ENCODE measurements at regions not wholly inside any gene's neighbourhood (a gene's known extent, or its start where the extent isn't known, plus 50 kb on each side); places are given as distances from the start of the nearest gene placed in this dataset.

- H3K4me3 ChIP-seq (ENCODE audit: low read depth, low read length): no peak overlapping the region
- no peak for DNase-seq (ENCODE audit: low read depth)
Observed at GRCh38 chr16:72262711-72263110, 90.8 kb upstream of the PMFBP1 start.

GRCh38 chr16:72261127-72261526, 89.2 kb upstream of the PMFBP1 start:
- no peak for DNase-seq (ENCODE audit: low read depth)
- no peak overlapping the region for H3K4me3 ChIP-seq (ENCODE audit: low read depth, low read length)

- H3K4me3 ChIP-seq (ENCODE audit: low read depth, low read length): no peak overlapping the region
- DNase-seq (ENCODE audit: low read depth): peak; percentile 55
Observed at GRCh38 chr16:72256398-72257066, 84.6 kb upstream of the PMFBP1 start.

DNA sequence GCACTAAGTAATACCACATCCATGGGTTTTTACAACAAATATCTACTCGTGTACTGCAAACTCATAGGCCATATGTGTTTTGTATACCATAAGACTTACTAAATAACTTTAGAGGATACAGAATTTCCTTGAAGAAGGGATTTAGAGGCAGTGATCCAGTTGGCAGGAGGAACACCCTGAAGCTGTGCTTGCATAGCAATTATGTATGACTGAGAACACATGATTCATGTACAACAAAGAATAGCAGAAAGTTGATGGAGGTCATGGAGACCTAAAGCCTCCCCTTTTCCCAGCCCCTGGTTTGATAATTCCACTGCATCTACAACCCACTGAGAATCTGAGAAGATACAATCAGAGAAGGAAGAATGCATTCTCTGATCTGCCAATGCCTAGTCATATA, 83.8 kb upstream of the PMFBP1 start:
- peak; percentile 22 for DNase-seq (ENCODE audit: low read depth)
- H3K4me3 ChIP-seq (ENCODE audit: low read depth, low read length): no peak overlapping the region

GRCh38 chr16:72247821-72248253, 75.9 kb upstream of the PMFBP1 start:
- peak; percentile 25 for DNase-seq (ENCODE audit: low read depth)
- no peak overlapping the region for H3K4me3 ChIP-seq (ENCODE audit: low read depth, low read length)

- no peak for DNase-seq (ENCODE audit: low read depth)
- H3K4me3 ChIP-seq (ENCODE audit: low read depth, low read length): no peak overlapping the region
Observed at GRCh38 chr16:72246423-72246822, 74.5 kb upstream of the PMFBP1 start.

GRCh38 chr16:72244853-72245252, 72.9 kb upstream of the PMFBP1 start:
- DNase-seq (ENCODE audit: low read depth): no peak
- H3K4me3 ChIP-seq (ENCODE audit: low read depth, low read length): no peak overlapping the region

GRCh38 chr16:72243621-72244020, 71.7 kb upstream of the PMFBP1 start:
- DNase-seq (ENCODE audit: low read depth): no peak
- no peak overlapping the region for H3K4me3 ChIP-seq (ENCODE audit: low read depth, low read length)

- DNase-seq (ENCODE audit: low read depth): no peak
- no peak overlapping the region for H3K4me3 ChIP-seq (ENCODE audit: low read depth, low read length)
Observed at GRCh38 chr16:72242757-72243156, 70.8 kb upstream of the PMFBP1 start.

DNA sequence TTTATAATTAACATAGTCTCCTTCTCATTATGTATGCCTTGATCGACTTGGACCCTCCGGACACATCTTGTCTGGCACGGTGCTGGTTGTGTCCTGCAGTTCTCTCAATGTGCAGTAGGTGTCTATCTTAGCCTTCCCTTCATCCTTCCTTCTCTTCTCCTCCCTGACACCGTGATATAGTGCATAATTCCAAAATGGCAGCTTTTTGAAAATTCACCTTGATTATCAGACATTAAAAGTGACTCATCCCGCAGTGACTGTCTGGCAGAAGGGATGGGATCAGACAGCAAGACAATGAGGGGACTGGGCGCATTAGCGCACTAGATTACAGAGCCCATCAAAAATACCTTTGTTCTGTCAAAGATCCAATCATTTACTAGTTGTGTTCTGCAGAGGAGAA, 70.0 kb upstream of the PMFBP1 start:
- no peak for DNase-seq (ENCODE audit: low read depth)

DNA sequence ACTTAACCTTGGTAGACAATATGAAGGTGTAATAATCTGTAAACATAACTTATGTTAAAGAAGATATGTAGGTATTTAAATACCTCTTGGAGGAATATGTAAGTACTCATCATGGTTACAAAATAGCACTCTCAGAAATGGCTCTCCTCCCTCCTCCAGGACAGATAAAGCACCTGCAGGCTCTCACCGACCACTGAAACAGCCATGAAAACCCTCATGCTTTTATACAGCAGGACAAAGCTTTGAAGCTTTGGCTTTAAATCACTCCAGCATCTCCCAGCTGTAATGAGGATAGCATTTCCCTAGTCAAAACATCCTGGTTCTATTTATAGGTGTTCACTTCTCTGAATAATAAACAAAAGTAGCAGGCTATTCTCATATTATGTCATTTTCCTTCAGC, 69.1 kb upstream of the PMFBP1 start:
- no peak overlapping the region for H3K4me3 ChIP-seq (ENCODE audit: low read depth, low read length)
- DNase-seq (ENCODE audit: low read depth): no peak

More for the DNA sequence above, 70.0 kb upstream of the PMFBP1 start:
- no peak overlapping the region for H3K4me3 ChIP-seq (ENCODE audit: low read depth, low read length)

- no peak for DNase-seq (ENCODE audit: low read depth)
- no peak overlapping the region for H3K4me3 ChIP-seq (ENCODE audit: low read depth, low read length)
Observed at GRCh38 chr16:72240466-72240865, 68.5 kb upstream of the PMFBP1 start.

- DNase-seq (ENCODE audit: low read depth): no peak
Observed at GRCh38 chr16:72236866-72237265, 64.9 kb upstream of the PMFBP1 start.

GRCh38 chr16:72234387-72234786, 62.4 kb upstream of the PMFBP1 start:
- DNase-seq (ENCODE audit: low read depth): no peak
- no peak overlapping the region for H3K4me3 ChIP-seq (ENCODE audit: low read depth, low read length)

More at GRCh38 chr16:72236866-72237265, 64.9 kb upstream of the PMFBP1 start:
- no peak overlapping the region for H3K4me3 ChIP-seq (ENCODE audit: low read depth, low read length)

GRCh38 chr16:72228014-72228413, 56.1 kb upstream of the PMFBP1 start:
- no peak overlapping the region for H3K4me3 ChIP-seq (ENCODE audit: low read depth, low read length)
- no peak for DNase-seq (ENCODE audit: low read depth)

GRCh38 chr16:72226136-72226535, 54.2 kb upstream of the PMFBP1 start:
- no peak overlapping the region for H3K4me3 ChIP-seq (ENCODE audit: low read depth, low read length)
- no peak for DNase-seq (ENCODE audit: low read depth)

- no peak overlapping the region for H3K4me3 ChIP-seq (ENCODE audit: low read depth, low read length)
- DNase-seq (ENCODE audit: low read depth): no peak
Observed at GRCh38 chr16:72224260-72224768, 52.4 kb upstream of the PMFBP1 start.

- DNase-seq (ENCODE audit: low read depth): no peak
- no peak overlapping the region for H3K4me3 ChIP-seq (ENCODE audit: low read depth, low read length)
Observed at GRCh38 chr16:72222503-72222902, 50.5 kb upstream of the PMFBP1 start.
